NCI-H2196 (cell line): ENCODE measurements at regions not wholly inside any gene's neighbourhood (a gene's known extent, or its start where the extent isn't known, plus 50 kb on each side); places are given as distances from the start of the nearest gene placed in this dataset.
"Not testable (repeated sequence)": the region's sequence is repeated elsewhere in the genome, so short reads cannot be mapped to it uniquely, and the experiment has no call there.

Experiments
- DNase-seq: peaks from one replicate; lab custom pipeline; 2025; ENCODE audit not compliant: unreplicated experiment; lab: John Stamatoyannopoulos, UW

- no peak for DNase-seq
Measured at GRCh38 chr20:16863303-16863702, 115.1 kb downstream of the OTOR start.

DNA sequence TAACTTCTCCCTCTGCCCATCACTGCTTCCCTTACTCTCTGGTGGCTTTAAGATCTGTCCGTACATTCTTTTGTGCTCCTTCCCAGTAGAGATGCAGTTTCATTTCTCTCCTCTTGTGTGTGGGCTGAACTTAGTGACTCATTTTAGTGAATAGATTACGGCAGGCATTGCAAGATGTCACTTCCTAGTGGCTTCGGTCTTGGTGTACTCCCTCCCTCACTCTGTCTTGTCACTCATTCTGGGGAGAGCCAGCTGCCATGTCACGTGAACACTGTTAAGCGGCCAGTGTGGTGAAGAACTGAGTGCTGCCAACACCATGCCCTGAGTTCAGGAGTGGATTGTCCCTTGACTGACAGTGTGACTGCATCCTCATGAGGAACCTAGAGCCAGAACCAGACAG, 115.9 kb downstream of the OTOR start:
- no peak for DNase-seq

DNA sequence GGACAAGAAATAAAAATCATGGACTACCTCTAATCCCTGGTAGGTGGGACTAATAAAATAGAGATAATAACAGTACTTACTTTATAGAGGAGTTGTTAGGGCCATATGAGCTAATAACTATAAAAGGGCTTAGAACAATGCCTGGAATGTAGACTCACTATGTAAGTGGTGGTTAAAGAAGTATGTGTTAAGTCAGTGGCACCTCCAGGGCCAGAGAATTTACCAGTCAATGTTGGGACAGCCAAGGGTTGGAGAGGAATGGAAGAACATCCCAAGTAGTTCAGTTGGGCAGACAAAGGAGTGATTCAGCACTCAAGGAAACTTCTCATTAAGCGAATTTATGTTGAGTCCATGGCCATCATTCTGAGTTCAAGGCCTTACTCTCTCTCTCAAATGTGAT, 116.8 kb downstream of the OTOR start:
- no peak for DNase-seq

GRCh38 chr20:16865406-16865805, 117.2 kb downstream of the OTOR start:
- DNase-seq = no peak

DNA sequence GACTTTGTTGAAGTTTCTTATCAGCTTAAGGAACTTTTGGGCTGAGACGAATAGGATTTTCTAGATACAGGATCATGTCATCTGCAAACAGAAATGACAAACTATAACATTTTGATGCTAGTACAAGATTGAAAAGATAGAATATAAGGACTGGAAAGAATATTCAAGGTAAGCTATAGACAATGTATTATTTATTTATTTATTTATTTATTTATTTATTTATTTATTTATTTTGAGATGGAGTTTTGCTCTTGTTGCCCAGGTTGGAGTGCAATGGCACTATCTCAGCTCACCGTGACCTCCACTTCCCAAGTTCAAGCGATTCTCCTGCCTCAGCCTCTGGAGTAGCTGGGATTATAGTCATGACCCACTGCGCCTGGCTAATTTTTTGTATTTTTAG, 125.0 kb downstream of the OTOR start:
- DNase-seq = not testable (repeated sequence)

GRCh38 chr20:16877053-16877554, 128.9 kb downstream of the OTOR start:
- DNase-seq = no peak

DNA sequence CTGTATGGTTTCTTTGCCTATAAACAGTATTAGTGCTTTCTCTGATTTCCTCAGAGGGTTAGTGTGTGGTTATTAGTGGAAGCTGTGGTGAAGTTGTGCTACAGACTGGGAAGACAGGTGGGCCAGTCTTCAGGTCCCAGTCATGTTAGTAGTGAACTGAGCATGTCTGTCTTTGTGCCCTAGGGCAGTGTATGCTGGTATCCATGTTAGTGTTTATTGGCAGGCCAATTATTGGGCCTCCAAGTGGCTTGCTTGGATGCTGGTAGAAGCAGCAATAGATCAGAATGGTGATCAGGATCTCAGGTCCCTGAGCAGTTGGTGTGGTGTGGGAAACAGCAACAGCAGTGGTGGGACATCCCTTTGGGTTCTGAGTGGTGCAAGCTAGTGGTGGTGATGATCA, 137.6 kb downstream of the OTOR start:
- DNase-seq = no peak

DNA sequence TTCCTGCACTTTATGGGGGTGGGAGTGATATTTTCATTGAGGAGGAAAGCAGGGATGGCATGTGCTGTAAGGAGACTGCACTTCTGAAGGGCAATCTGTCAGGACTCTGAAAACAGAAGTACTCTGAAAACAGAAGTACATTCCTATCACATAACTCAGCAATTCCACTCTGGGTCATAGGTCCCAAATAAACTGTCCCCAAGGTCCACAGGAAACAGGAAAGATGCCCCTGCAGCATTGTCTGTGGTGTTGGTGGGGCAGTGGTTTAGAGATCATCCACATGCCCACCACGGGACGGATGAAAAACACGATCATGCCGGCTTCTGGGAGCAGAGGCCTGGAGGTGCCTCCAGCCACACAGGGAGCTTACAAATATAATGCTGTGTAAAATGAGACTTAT, 150.3 kb downstream of the OTOR start:
- DNase-seq = no peak

DNA sequence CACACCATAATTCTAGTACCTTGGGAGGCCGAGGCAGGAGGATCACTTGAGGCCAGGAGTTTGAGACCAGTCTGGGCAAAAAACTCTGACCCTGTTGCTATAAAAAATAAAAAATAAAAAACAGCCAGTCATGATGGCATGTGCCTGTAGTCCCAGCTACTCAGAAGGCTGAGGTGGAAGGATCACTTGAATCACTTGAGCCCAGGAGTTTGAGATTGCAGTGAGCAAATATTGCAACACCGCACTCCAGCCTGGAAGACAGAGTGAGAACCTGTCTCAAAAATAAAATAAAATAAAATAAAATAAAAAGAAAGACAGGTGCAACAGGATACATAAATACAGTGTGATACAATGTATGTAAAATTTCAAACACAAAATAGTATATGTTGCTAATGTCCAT, 154.5 kb downstream of the OTOR start:
- no peak for DNase-seq

DNA sequence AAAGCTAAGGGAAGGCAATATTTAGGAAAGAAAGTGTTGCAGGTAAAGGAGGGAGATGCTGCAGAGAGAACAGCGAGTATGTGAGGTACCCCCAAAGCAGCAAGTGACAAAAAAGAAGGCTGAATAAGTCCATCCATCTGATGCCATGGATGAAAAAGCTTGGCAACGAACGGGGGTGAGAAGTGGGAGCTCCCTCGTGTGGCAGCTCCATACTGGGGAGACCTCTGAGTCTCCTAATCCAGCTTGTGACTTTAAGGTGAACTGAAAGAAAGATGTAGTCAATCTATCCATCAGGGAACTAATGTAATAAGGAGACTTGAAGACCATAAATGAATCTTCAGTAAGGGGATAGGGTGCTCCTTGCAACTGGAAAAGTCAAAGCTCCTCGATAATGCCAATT, 156.6 kb downstream of the OTOR start:
- DNase-seq = no peak

DNA sequence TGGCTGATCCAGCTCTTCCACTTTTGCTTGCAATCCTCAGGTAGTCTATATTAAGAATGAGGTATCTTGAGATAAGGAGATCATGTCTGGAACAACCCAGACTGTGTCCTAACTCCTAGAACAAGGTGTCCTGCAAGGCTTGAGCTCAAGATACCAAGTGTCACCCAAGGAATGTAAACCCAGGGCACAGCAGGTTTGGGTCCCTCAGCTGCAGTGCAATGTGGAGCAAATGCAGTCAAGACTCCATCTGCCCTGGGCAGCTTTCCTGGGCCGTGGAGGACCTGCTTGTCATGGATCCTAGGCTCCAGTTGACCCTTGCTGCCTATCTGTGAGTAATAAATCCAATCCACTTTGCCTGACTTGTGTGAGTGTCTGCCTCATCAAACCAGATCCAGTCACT, 166.1 kb downstream of the OTOR start:
- no peak for DNase-seq

DNA sequence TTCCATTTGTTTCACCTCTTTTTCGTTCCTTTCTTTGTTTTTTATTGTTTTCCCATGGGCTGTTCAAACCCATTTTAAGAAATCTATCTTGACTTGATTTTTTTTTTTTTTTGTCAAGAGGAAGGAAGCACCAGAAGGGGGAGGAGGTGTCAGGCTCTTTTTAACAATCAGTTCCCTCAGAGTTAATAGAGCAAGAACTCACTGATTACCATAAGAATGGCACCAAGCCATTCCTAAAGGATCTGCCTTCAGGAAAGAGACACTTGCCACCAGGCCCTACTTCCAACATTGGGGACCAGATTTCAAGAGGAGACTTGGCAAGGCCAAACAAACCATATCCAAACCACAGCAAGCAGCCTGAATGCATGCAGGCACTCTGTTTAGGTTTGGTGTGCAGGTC, 168.0 kb downstream of the OTOR start:
- no peak for DNase-seq

DNA sequence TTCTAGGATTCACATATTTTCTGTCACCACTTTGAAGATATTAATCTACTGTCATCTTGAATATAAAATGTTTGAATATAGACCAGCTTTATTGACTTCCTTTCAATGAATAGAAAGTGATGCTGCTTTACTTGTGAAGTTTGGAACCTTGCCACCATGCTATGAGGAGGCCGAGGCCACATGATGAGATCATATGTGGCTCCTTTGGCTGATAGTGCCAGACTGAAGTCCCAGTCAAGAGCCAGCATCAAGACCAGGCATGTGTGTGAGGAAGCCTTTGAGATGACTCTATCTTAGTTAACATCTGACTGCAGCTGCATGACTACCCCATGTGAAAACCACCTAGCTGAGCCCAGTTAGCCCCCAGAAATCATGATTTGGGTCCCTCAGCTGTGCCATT, 169.5 kb downstream of the OTOR start:
- peak; percentile 47 for DNase-seq

DNA sequence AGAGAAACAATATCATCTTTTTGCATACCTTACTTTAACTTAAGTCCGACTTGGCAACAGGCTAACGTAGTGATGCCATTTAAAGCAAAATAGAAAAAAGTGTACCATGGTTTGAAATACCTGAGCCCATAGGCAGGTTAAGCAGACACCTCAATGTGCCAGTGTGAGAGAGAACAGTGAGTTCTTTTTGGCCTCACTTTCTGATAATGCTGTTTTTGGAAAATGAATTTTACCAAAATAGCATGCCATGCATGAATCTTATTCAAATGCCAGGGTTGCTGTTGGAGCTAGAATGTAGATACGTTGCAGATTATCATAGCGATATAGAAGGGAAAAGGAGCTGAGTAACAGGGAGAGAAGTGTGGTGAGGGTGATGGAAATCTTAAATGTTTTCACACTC, 170.2 kb downstream of the OTOR start:
- no peak for DNase-seq

DNA sequence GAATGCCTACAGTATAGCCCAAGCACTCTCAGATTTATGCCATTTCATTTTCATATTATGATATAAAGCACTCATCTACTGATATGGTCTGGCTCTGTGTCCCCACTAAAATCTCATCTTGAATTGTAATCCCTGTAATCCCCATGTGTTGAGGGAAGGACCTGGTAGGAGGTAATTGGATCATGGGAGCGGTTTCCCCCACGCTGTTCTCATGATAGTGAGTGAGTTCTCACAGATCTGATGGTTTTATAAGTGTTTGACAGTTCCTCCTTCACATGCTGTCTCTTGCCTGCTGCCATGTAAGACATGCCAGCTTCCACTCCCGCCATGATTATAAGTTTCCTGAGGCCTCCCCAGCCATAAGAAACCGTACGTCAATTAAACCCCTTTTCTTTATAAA, 171.7 kb downstream of the OTOR start:
- no peak for DNase-seq

- peak; percentile 53 for DNase-seq
Measured at GRCh38 chr20:16922834-16923233, 174.7 kb downstream of the OTOR start.

- DNase-seq = peak; percentile 86
Measured at GRCh38 chr20:16926626-16927430, 178.7 kb downstream of the OTOR start.

GRCh38 chr20:16929756-16930155, 181.6 kb downstream of the OTOR start:
- no peak for DNase-seq

DNA sequence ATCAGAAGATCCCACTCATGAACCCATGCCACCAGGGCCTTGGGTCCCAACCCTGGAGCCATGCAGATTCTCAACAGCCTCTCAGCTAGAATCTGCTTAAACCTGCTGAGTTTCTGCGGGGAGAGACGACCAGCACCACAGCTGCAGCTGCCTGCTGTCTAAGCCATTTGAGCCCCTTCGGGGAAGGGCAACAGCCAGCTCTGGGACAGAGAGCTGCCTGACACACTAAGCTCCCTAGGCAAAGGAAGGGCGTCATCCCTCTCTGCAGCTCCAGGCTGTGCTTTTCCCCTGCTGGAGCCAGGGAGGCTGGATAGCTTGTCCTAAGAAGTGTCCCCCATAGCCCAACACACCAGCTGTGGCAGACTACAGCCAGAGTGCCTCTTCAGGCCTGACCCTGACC, 182.5 kb downstream of the OTOR start:
- DNase-seq = no peak

DNA sequence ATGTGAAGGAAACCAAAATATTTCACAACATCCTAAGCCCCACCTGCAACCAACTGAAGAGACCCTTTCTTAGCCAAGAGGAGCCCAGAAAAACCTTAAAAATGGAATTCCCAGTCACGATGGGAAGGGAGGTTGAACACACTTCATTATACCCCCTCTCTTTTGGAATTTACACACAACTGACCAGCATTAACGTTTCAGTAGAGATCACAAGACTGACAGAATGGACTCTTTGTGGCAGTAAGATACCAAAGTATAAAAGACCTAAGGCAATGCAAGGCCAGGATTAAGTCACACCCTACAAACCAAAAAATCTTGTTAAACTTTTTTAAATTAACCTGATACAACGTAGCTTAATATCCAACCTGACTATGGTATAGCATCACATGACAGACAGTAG, 190.9 kb downstream of the OTOR start:
- DNase-seq = no peak

DNA sequence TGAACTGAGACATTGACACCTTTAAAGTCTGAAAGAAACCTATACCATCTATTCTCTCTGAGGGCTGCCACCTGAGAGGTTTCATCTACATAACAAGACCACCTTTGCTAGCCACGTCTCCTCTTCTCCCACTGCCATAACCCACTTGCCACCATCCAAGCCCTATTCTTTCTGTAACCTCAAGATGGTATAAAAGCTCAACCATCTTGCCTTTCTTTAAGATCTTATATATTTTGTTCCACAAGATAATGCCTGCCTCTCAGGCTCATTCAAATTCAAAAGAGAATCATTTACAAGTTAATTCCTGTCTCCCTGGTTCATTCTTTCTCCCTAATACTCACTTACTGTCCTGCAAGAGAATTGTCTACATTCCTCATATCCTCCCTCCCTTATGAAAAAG, 192.5 kb downstream of the OTOR start:
- DNase-seq = no peak

DNA sequence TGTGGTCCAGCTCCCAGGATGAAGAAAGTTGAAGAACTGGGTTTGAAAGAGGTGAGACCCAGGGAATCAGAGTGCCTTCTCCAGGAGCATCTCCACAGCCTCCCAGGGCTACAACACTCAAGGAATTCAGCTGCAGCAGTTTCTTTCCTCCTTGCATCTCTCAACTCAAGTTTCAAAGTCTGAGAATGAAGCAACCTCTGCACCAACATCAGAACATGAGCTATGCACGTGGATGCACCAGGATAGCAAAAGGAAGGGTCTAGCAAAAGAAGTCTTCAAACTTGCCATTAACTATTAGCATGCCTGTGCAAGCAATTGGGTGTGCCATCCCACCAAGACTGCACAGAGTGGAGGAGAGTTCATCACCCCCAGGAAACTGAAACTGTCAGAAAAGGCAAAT, 193.9 kb downstream of the OTOR start:
- DNase-seq = no peak

GRCh38 chr20:16942756-16943155, 194.6 kb downstream of the OTOR start:
- no peak for DNase-seq
